GM12878 (cell line): ENCODE measurements at regions not wholly inside any gene's neighbourhood (a gene's known extent, or its start where the extent isn't known, plus 50 kb on each side); places are given as distances from the start of the nearest gene placed in this dataset.

Experiments
- ATAC-seq: fragments of 200-7000 bp; cut with Tn5 transposase; 3 replicates; pipeline ENCODE4 v1.9.1; 2020; ENCODE audit warnings: mild to moderate bottlenecking, moderate library complexity
- BruUV-seq: library from RNA; stranded (reverse); fragments of 400-500 nt; replicated peaks from 2 replicates; lab custom pipeline; 2021; lab: Mats Ljungman, UMichigan
- CTCF ChIA-PET: fragments of 300-600 bp; sonication (Branson Sonifier 250); formaldehyde crosslinking; extraction: SDS; loops from one replicate; lab custom pipeline; 2021; ENCODE audit warnings: inconsistent platforms; lab: Yijun Ruan, JAX
- POLR2A ChIA-PET: fragments of 350-600 bp; formaldehyde crosslinking; extraction: SDS; loops from one replicate; lab custom pipeline; 2021; ENCODE audit warnings: inconsistent platforms; lab: Charles Lee
- RAD21 ChIA-PET: fragments of 300-600 bp; sonication (Branson Sonifier 250); formaldehyde crosslinking; loops from one replicate; lab custom pipeline; 2023; ENCODE audit warnings: antibody characterized with exemption; ENCODE audit not compliant: unreplicated experiment; lab: Charles Lee
- SMC1A ChIA-PET: fragments of 300-600 bp; sonication (Branson Sonifier 250); formaldehyde crosslinking; loops from one replicate; lab custom pipeline; 2023; ENCODE audit not compliant: unreplicated experiment, uncharacterized antibody; lab: Charles Lee
- DNase-seq: peaks from one replicate; pipeline ENCODE4 v3.0.0-alpha.2; 2011; ENCODE audit warnings: low read depth, low spot score
- FAIRE-seq: peaks from 3 replicates; lab custom pipeline; 2011; peaks lifted over from hg19 to GRCh38; lab: Jason Lieb, UNC
- H2AFZ ChIP-seq: 2 replicates; pipeline ENCODE4 v1.6.0; 2011; ENCODE audit warnings: low read depth, low read length, control low read depth; ENCODE audit not compliant: control insufficient read depth
- H3K27ac ChIP-seq: 2 replicates; pipeline ENCODE4 v1.5.1; 2011; ENCODE audit warnings: control low read depth; ENCODE audit not compliant: control insufficient read depth, insufficient read depth
- H3K27me3 ChIP-seq, 2 experiments: replicated peaks in 1 of 2; 2 replicates each; pipeline versions ENCODE4 v1.6.0 to v1.6.1; 2011; ENCODE audit warnings: low read length in 1 of 2; ENCODE audit not compliant: control insufficient read depth in 2 of 2, insufficient read depth in 2 of 2
- H3K36me3 ChIP-seq, 2 experiments: 2 replicates each; pipeline ENCODE4 v1.5.1; 2011; ENCODE audit warnings: low read length in 1 of 2; ENCODE audit not compliant: control insufficient read depth in 2 of 2, insufficient read depth in 2 of 2
- H3K4me1 ChIP-seq: 2 replicates; pipeline ENCODE4 v1.6.1; 2011; ENCODE audit warnings: mild to moderate bottlenecking, low read length, moderate library complexity, mixed read lengths; ENCODE audit not compliant: control insufficient read depth, insufficient read depth
- H3K4me2 ChIP-seq: 2 replicates; pipeline ENCODE4 v1.6.0; 2011; ENCODE audit warnings: control low read depth; ENCODE audit not compliant: control insufficient read depth, insufficient read depth
- H3K4me3 ChIP-seq: fragments of 200-600 bp; sonication (generic); 2 replicates; pipeline ENCODE4 v1.5.1; 2016
- H3K79me2 ChIP-seq: 2 replicates; pipeline ENCODE4 v1.6.0; 2011; ENCODE audit warnings: low read length; ENCODE audit not compliant: control insufficient read depth, insufficient read depth
- H3K9ac ChIP-seq: 2 replicates; pipeline ENCODE4 v1.8.0; 2011; ENCODE audit warnings: low read length, control low read depth, mixed read lengths; ENCODE audit not compliant: control insufficient read depth, insufficient read depth
- H3K9me3 ChIP-seq: replicated peaks from 3 replicates; pipeline ENCODE4 v1.5.1; 2011; ENCODE audit warnings: mild to moderate bottlenecking, low read length; ENCODE audit not compliant: control insufficient read depth, insufficient read depth
- H4K20me1 ChIP-seq: 2 replicates; pipeline ENCODE4 v1.6.0; 2011; ENCODE audit not compliant: control insufficient read depth, insufficient read depth
- ATF7 ChIP-seq: fragments of 450-650 bp; IDR thresholded peaks from 2 replicates; pipeline ENCODE4 v1.6.1; 2016; ENCODE audit warnings: low read depth, mild to moderate bottlenecking
- CBX3 ChIP-seq: fragments of 200-600 bp; sonication (generic); IDR thresholded peaks from 2 replicates; pipeline ENCODE4 v1.6.1; 2016; ENCODE audit warnings: low read depth, borderline replicate concordance
- EP300 ChIP-seq, 2 experiments: fragments of 150-350 bp in 1 of 2; IDR thresholded peaks; 2 replicates each; pipeline ENCODE4 v1.6.1; 2011 to 2012; ENCODE audit warnings: low read depth in 2 of 2, low read length in 2 of 2, borderline replicate concordance in 1 of 2, improper control_type of control experiment in 1 of 2, inconsistent platforms in 1 of 2; ENCODE audit not compliant: control insufficient read depth in 1 of 2
- GABPA ChIP-seq: IDR thresholded peaks from 2 replicates; pipeline ENCODE4 v1.6.1; 2014; ENCODE audit warnings: antibody characterized with exemption, low read depth, mild to moderate bottlenecking, inconsistent platforms
- IRF4 ChIP-seq: IDR thresholded peaks from 2 replicates; pipeline ENCODE4 v1.6.1; 2011; ENCODE audit warnings: low read depth, low read length
- KDM1A ChIP-seq: fragments of 200-600 bp; sonication (generic); IDR thresholded peaks from 2 replicates; pipeline ENCODE4 v1.6.1; 2016; ENCODE audit warnings: borderline replicate concordance
- MYB ChIP-seq: fragments of 150-350 bp; IDR thresholded peaks from 2 replicates; pipeline ENCODE4 v1.6.1; 2014; ENCODE audit warnings: mild to moderate bottlenecking, low read depth, low read length, borderline replicate concordance
- NR2F1 ChIP-seq: fragments of 450-650 bp; conservative IDR thresholded peaks from 2 replicates; pipeline ENCODE4 v1.6.1; 2017; ENCODE audit warnings: mild to moderate bottlenecking
- POLR2AphosphoS5 ChIP-seq: IDR thresholded peaks from 2 replicates; pipeline ENCODE4 v1.6.1; 2011; ENCODE audit warnings: mild to moderate bottlenecking, low read length, inconsistent platforms
- SIN3A ChIP-seq: IDR thresholded peaks from 2 replicates; pipeline ENCODE4 v1.6.1; 2012; ENCODE audit warnings: low read depth, low read length, improper control_type of control experiment
- SREBF2 ChIP-seq: IDR thresholded peaks from 2 replicates; pipeline ENCODE4 v1.6.1; 2012; ENCODE audit warnings: mild to moderate bottlenecking, low read length
- TCF7 ChIP-seq: IDR thresholded peaks from 2 replicates; pipeline ENCODE4 v1.6.1; 2014; ENCODE audit warnings: antibody characterized with exemption, borderline replicate concordance
- WGBS: methylation state at CpG from one replicate; pipeline ENCODE4 v1.1.6; 2016; ENCODE audit warnings: low lambda C conversion rate; ENCODE audit not compliant: insufficient replicate concordance, insufficient coverage; ENCODE audit errors: missing lambda C conversion rate; 5-methylcytosine and 5-hydroxymethylcytosine counted together
- in situ Hi-C: fragments of 300-500 bp; cut with MboI; formaldehyde crosslinking; loops from 9 replicates; pipeline ENCODE4 v1.14.3; 2018; ENCODE audit warnings: mixed read lengths
- intact Hi-C: fragments of 100-400 bp; cut with micrococcal nuclease; formaldehyde crosslinking; loops from one replicate; pipeline ENCODE4 v1.14.2; 2022; ENCODE audit not compliant: unreplicated experiment
- TF ChIP-seq, protein P1 (sequence below): fragments of 450-650 bp; formaldehyde crosslinking; IDR thresholded peaks from 2 replicates; pipeline ENCODE4 v1.5.0; 2022; ENCODE audit warnings: mild to moderate bottlenecking, missing genetic modification characterization
- TF ChIP-seq, protein P2 (sequence below): fragments of 450-650 bp; IDR thresholded peaks from 2 replicates; pipeline ENCODE4 v1.6.1; 2017; ENCODE audit warnings: borderline replicate concordance
- TF ChIP-seq, protein P3 (sequence below): fragments of 450-650 bp; IDR thresholded peaks from 2 replicates; pipeline ENCODE4 v1.6.1; 2018; ENCODE audit warnings: borderline replicate concordance, mild to moderate bottlenecking; ENCODE audit not compliant: partially characterized antibody
- TF ChIP-seq, protein P4 (sequence below): fragments of 450-650 bp; IDR thresholded peaks from 2 replicates; pipeline ENCODE4 v1.6.1; 2016; ENCODE audit warnings: mild to moderate bottlenecking

DNA sequence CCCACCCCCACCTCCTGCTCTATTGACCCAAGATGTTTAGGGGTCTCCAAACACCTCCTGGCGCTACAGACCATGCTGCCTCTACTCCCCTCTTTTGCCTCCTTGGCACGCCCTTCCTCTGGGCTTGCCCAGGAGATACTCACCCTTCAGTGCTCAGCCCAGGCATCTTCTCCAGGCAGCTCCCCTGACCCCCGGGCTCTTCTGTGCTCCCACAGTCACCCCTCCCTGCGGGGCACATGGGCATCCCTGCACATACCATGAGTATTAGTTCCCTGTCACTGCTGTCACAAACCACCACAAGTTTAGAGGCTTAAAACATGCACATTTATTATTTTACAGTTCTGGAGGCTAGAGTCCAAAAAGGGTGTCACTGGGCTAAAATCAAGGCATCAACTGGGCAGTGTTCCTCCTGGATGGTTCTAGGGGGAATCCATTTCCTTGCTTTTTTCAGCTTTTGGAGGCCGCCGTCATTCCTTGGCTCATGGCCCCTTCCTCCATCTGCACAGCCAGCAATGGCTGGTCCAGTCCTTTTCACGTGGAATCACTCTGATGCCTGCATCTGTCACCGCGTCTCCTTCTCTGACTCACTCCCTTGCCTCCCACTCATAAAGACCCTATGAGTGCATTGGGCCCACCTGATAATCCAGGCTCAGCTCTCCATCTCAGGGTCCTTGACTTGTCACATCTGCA is 230.4 kb upstream of the COPS8 start:
- Histone ChIP-seq H2AFZ (no peak overlapping the region), H4K20me1 (no peaks in the 10 kb centered on the region), H3K27ac (no peak overlapping the region), H3K36me3 (no peaks in the 10 kb centered on the region), H3K4me3 (no peak overlapping the region), H3K79me2 (no peaks in the 10 kb centered on the region), H3K9me3 (no peaks in the 10 kb centered on the region; the same call in 2 of the 3 replicates), H3K4me1 (no peaks in the 10 kb centered on the region), H3K27me3 (no peaks in the 10 kb centered on the region), H3K4me2 (no peak overlapping the region), H3K9ac (no peak overlapping the region)
- ChIA-PET RAD21 (no interaction called here), CTCF (no interaction called here), SMC1A (no interaction called here), POLR2A (no interaction called here)
- BruUV-seq, result no TSS peak
- no peak for FAIRE-seq
- 5% methylated on average over 9 of the region's 9 CpGs for WGBS
- in situ Hi-C loops, result no loop called here
- intact Hi-C loops, result no loop called here
- no peak for DNase-seq
- ATAC-seq, result no peak
- TF ChIP-seq NR2F1 (no peak), POLR2AphosphoS5 (no peak), IRF4 (no peak), MYB (no peak), ATF7 (no peak), KDM1A (no peak), SREBF2 (no peak), CBX3 (no peak), GABPA (no peak), TCF7 (no peak), EP300 (IDR thresholded peaks at IDR 0.05; ENCODE audit: borderline replicate concordance in 1 of 2, control insufficient read depth in 1 of 2, low read depth in 2 of 2, low read length in 2 of 2) (no peak), SIN3A (no peak)
- TF ChIP-seq, protein P1, sequence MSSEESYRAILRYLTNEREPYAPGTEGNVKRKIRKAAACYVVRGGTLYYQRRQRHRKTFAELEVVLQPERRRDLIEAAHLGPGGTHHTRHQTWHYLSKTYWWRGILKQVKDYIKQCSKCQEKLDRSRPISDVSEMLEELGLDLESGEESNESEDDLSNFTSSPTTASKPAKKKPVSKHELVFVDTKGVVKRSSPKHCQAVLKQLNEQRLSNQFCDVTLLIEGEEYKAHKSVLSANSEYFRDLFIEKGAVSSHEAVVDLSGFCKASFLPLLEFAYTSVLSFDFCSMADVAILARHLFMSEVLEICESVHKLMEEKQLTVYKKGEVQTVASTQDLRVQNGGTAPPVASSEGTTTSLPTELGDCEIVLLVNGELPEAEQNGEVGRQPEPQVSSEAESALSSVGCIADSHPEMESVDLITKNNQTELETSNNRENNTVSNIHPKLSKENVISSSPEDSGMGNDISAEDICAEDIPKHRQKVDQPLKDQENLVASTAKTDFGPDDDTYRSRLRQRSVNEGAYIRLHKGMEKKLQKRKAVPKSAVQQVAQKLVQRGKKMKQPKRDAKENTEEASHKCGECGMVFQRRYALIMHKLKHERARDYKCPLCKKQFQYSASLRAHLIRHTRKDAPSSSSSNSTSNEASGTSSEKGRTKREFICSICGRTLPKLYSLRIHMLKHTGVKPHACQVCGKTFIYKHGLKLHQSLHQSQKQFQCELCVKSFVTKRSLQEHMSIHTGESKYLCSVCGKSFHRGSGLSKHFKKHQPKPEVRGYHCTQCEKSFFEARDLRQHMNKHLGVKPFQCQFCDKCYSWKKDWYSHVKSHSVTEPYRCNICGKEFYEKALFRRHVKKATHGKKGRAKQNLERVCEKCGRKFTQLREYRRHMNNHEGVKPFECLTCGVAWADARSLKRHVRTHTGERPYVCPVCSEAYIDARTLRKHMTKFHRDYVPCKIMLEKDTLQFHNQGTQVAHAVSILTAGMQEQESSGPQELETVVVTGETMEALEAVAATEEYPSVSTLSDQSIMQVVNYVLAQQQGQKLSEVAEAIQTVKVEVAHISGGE, result no peak
- TF ChIP-seq, protein P2, sequence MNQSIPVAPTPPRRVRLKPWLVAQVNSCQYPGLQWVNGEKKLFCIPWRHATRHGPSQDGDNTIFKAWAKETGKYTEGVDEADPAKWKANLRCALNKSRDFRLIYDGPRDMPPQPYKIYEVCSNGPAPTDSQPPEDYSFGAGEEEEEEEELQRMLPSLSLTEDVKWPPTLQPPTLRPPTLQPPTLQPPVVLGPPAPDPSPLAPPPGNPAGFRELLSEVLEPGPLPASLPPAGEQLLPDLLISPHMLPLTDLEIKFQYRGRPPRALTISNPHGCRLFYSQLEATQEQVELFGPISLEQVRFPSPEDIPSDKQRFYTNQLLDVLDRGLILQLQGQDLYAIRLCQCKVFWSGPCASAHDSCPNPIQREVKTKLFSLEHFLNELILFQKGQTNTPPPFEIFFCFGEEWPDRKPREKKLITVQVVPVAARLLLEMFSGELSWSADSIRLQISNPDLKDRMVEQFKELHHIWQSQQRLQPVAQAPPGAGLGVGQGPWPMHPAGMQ, result no peak
- TF ChIP-seq, protein P3, sequence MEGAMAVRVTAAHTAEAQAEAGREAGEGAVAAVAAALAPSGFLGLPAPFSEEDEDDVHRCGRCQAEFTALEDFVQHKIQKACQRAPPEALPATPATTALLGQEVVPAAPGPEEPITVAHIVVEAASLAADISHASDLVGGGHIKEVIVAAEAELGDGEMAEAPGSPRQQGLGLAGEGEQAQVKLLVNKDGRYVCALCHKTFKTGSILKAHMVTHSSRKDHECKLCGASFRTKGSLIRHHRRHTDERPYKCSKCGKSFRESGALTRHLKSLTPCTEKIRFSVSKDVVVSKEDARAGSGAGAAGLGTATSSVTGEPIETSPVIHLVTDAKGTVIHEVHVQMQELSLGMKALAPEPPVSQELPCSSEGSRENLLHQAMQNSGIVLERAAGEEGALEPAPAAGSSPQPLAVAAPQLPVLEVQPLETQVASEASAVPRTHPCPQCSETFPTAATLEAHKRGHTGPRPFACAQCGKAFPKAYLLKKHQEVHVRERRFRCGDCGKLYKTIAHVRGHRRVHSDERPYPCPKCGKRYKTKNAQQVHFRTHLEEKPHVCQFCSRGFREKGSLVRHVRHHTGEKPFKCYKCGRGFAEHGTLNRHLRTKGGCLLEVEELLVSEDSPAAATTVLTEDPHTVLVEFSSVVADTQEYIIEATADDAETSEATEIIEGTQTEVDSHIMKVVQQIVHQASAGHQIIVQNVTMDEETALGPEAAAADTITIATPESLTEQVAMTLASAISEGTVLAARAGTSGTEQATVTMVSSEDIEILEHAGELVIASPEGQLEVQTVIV, result no peak
- TF ChIP-seq, protein P4, sequence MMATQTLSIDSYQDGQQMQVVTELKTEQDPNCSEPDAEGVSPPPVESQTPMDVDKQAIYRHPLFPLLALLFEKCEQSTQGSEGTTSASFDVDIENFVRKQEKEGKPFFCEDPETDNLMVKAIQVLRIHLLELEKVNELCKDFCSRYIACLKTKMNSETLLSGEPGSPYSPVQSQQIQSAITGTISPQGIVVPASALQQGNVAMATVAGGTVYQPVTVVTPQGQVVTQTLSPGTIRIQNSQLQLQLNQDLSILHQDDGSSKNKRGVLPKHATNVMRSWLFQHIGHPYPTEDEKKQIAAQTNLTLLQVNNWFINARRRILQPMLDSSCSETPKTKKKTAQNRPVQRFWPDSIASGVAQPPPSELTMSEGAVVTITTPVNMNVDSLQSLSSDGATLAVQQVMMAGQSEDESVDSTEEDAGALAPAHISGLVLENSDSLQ, result no peak
